H1 (cell line): ENCODE measurements at regions not wholly inside any gene's neighbourhood (a gene's known extent, or its start where the extent isn't known, plus 50 kb on each side); places are given as distances from the start of the nearest gene placed in this dataset.

Experiments
- CBX8 ChIP-seq: fragments of 300-800, 300-1000 bp; sonication (generic); IDR thresholded peaks from 2 replicates; pipeline ENCODE4 v1.7.1; 2016; ENCODE audit warnings: low read depth, low read length, borderline replicate concordance
- KDM5A ChIP-seq: fragments of 200-600 bp; IDR thresholded peaks from 2 replicates; pipeline ENCODE4 v1.7.1; 2012; ENCODE audit warnings: mild to moderate bottlenecking, low read length, inconsistent platforms, mixed read lengths
- NRF1 ChIP-seq: IDR thresholded peaks from 2 replicates; pipeline ENCODE4 v1.6.1; 2011; ENCODE audit warnings: mild to moderate bottlenecking, low read depth, low read length, improper control_type of control experiment
- RFX5 ChIP-seq: IDR thresholded peaks from 2 replicates; pipeline ENCODE4 v1.6.1; 2011; ENCODE audit warnings: low read depth, low read length, improper control_type of control experiment, borderline replicate concordance
- RXRA ChIP-seq: IDR thresholded peaks from 2 replicates; pipeline ENCODE4 v1.6.1; 2011; ENCODE audit warnings: low read depth, mild to moderate bottlenecking, low read length, moderate library complexity; ENCODE audit not compliant: insufficient read depth
- TEAD4 ChIP-seq: IDR thresholded peaks from 2 replicates; pipeline ENCODE4 v1.6.1; 2012; ENCODE audit warnings: low read depth, low read length, inconsistent platforms, mixed read lengths

DNA sequence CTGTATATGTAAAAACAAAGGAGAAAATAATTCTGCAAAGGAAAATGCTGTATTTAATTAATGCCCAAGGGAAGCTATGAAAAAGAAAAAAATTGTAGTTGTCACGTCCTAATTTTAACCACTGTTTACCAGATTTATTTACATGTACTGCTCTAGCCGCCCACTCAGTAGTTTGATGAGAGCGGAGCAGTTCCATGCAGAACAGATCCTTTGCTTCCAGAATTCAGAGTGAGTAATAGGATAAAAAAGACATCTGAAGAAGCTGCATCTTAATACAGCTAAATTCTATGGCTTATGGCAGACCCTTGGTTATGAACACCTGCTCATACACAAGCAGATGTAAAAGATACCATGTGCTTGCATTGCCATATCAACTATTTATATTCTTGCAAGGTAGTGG lies 287.0 kb downstream of the GASK1B start (continued):
- TF ChIP-seq KDM5A = no peak
- TF ChIP-seq CBX8 = no peak
- TF ChIP-seq TEAD4 = no peak
- no peak for TF ChIP-seq NRF1
- TF ChIP-seq RFX5 = no peak
- no peak for TF ChIP-seq RXRA
